PFSK-1 (cell line): ENCODE measurements at regions not wholly inside any gene's neighbourhood (a gene's known extent, or its start where the extent isn't known, plus 50 kb on each side); places are given as distances from the start of the nearest gene placed in this dataset.

ENCODE experiments used
- FOXP2 ChIP-seq: optimal IDR thresholded peaks from 2 replicates; pipeline ENCODE3; 2011; ENCODE audit warnings: borderline replicate concordance, control low read depth, inconsistent platforms; ENCODE audit not compliant: insufficient read depth; ENCODE audit errors: extremely low read length, extremely low read depth
- POLR2AphosphoS5 ChIP-seq: IDR thresholded peaks from 2 replicates; pipeline ENCODE4 v1.6.1; 2012; ENCODE audit warnings: low read depth, mild to moderate bottlenecking, control low read depth, low read length, moderate library complexity
- REST ChIP-seq, 2 experiments: IDR thresholded peaks; 2 replicates each; pipeline versions ENCODE4 v1.6.1 to v1.8.0; 2011 to 2012; ENCODE audit warnings: low read depth in 2 of 2, low read length in 2 of 2, control low read depth in 1 of 2, inconsistent platforms in 1 of 2, mild to moderate bottlenecking in 1 of 2, moderate library complexity in 1 of 2; ENCODE audit not compliant: insufficient read depth in 1 of 2
- SIN3A ChIP-seq: IDR thresholded peaks from 2 replicates; pipeline ENCODE4 v1.6.1; 2012; ENCODE audit warnings: mild to moderate bottlenecking, low read length, moderate library complexity, borderline replicate concordance; ENCODE audit not compliant: insufficient read depth
- TAF1 ChIP-seq: IDR thresholded peaks from 2 replicates; pipeline ENCODE4 v1.6.1; 2012; ENCODE audit warnings: low read length, control low read depth, borderline replicate concordance; ENCODE audit not compliant: insufficient read depth

- TF ChIP-seq FOXP2 (no peak), TAF1 (no peak), SIN3A (no peak), POLR2AphosphoS5 (no peak), REST (IDR thresholded peaks at IDR 0.05; ENCODE audit: insufficient read depth in 1 of 2, low read depth in 2 of 2, low read length in 2 of 2) (no peak)
These were observed 286.7 kb downstream of the HLX start for GRCh38 chr1:221165839-221166500.

- TF ChIP-seq SIN3A (no peak), TAF1 (no peak), POLR2AphosphoS5 (no peak)
These were observed 287.5 kb downstream of the HLX start for GRCh38 chr1:221166559-221167318.

- TF ChIP-seq FOXP2: no peak
- no peak for TF ChIP-seq TAF1
- TF ChIP-seq POLR2AphosphoS5: no peak
- no peak for TF ChIP-seq REST (IDR thresholded peaks at IDR 0.05; ENCODE audit: insufficient read depth in 1 of 2, low read depth in 2 of 2, low read length in 2 of 2)
- no peak for TF ChIP-seq SIN3A
These were observed 290.2 kb downstream of the HLX start for GRCh38 chr1:221169447-221169889.

- TF ChIP-seq TAF1 (no peak), REST (IDR thresholded peaks at IDR 0.05; ENCODE audit: insufficient read depth in 1 of 2, low read depth in 2 of 2, low read length in 2 of 2) (no peak), FOXP2 (no peak), POLR2AphosphoS5 (no peak), SIN3A (no peak)
These were observed 290.9 kb downstream of the HLX start for GRCh38 chr1:221170171-221170570.

- TF ChIP-seq POLR2AphosphoS5 (no peak), FOXP2 (no peak), SIN3A (no peak), REST (IDR thresholded peaks at IDR 0.05; ENCODE audit: insufficient read depth in 1 of 2, low read depth in 2 of 2, low read length in 2 of 2) (no peak), TAF1 (no peak)
These were observed 292.5 kb downstream of the HLX start for GRCh38 chr1:221171768-221172167.
